NT2/D1 (cell line): ENCODE measurements at regions not wholly inside any gene's neighbourhood (a gene's known extent, or its start where the extent isn't known, plus 50 kb on each side); places are given as distances from the start of the nearest gene placed in this dataset.

Experiments
- DNase-seq: peaks from one replicate; pipeline ENCODE4 v3.0.0-alpha.2; 2011; ENCODE audit warnings: low read depth, low spot score
- H3K27me3 ChIP-seq: 2 replicates; pipeline ENCODE4 v1.6.0; 2011; ENCODE audit warnings: mild to moderate bottlenecking; ENCODE audit not compliant: insufficient read length, insufficient read depth
- H3K36me3 ChIP-seq: 2 replicates; pipeline ENCODE4 v1.6.1; 2011; ENCODE audit warnings: mild to moderate bottlenecking, low read length, mixed read lengths; ENCODE audit not compliant: insufficient read depth, insufficient read length
- H3K4me1 ChIP-seq: 2 replicates; pipeline ENCODE4 v1.5.1; 2011; ENCODE audit not compliant: insufficient read depth, insufficient read length
- H3K4me3 ChIP-seq: 2 replicates; pipeline ENCODE4 v1.5.1; 2011; ENCODE audit warnings: low read depth; ENCODE audit not compliant: insufficient read length
- H3K9ac ChIP-seq: 2 replicates; pipeline ENCODE4 v1.6.0; 2011; ENCODE audit warnings: low read depth; ENCODE audit not compliant: insufficient read length
- H3K9me3 ChIP-seq: 2 replicates; pipeline ENCODE4 v1.5.1; 2011; ENCODE audit warnings: mild to moderate bottlenecking, low read length; ENCODE audit not compliant: insufficient read depth
- SUZ12 ChIP-seq: IDR thresholded peaks from 2 replicates; pipeline ENCODE4 v1.6.1; 2011; ENCODE audit not compliant: insufficient read length, insufficient read depth; ENCODE audit errors: extremely low read depth
- YY1 ChIP-seq: IDR thresholded peaks from 2 replicates; pipeline ENCODE4 v1.6.1; 2011; ENCODE audit not compliant: insufficient read length, insufficient read depth
- ZNF274 ChIP-seq: IDR thresholded peaks from 2 replicates; pipeline ENCODE4 v1.6.1; 2011; ENCODE audit warnings: mild to moderate bottlenecking, low read depth, low read length

- TF ChIP-seq SUZ12 (no peak), YY1 (no peak), ZNF274 (no peak)
- Histone ChIP-seq H3K4me3 (no peak overlapping the region), H3K36me3 (no peaks in the 10 kb centered on the region), H3K4me1 (peaks cover 2% of the 10 kb centered on the region), H3K9ac (no peak overlapping the region), H3K27me3 (no peaks in the 10 kb centered on the region), H3K9me3 (no peaks in the 10 kb centered on the region)
- DNase-seq, result peak; percentile 13
These were observed 440.9 kb downstream of the ENC1 start for GRCh38 chr5:74199436-74200210.

- Histone ChIP-seq H3K9me3 (peaks cover 4% of the 10 kb centered on the region; the same call in 1 of the 2 replicates), H3K4me3 (no peak overlapping the region), H3K27me3 (no peaks in the 10 kb centered on the region), H3K9ac (no peak overlapping the region), H3K36me3 (no peaks in the 10 kb centered on the region), H3K4me1 (peaks cover 2% of the 10 kb centered on the region)
- TF ChIP-seq SUZ12 (no peak), YY1 (no peak), ZNF274 (no peak)
- no peak for DNase-seq
These were observed 441.5 kb downstream of the ENC1 start for GRCh38 chr5:74199005-74199404.

- Histone ChIP-seq H3K4me1 (peaks cover 2% of the 10 kb centered on the region), H3K9ac (no peak overlapping the region), H3K36me3 (no peaks in the 10 kb centered on the region), H3K4me3 (no peak overlapping the region), H3K27me3 (no peaks in the 10 kb centered on the region), H3K9me3 (peaks cover 8% of the 10 kb centered on the region; the same call in 1 of the 2 replicates)
- TF ChIP-seq ZNF274 (no peak), YY1 (no peak), SUZ12 (no peak)
- DNase-seq, result no peak
These were observed 442.4 kb downstream of the ENC1 start for GRCh38 chr5:74198156-74198555.

- Histone ChIP-seq H3K36me3 (no peaks in the 10 kb centered on the region), H3K4me3 (no peak overlapping the region), H3K27me3 (no peaks in the 10 kb centered on the region), H3K9ac (no peak overlapping the region), H3K9me3 (peaks cover 8% of the 10 kb centered on the region; the same call in 1 of the 2 replicates), H3K4me1 (peaks cover 2% of the 10 kb centered on the region)
- TF ChIP-seq SUZ12 (no peak), ZNF274 (no peak), YY1 (no peak)
- no peak for DNase-seq
These were observed 444.3 kb downstream of the ENC1 start for GRCh38 chr5:74196233-74196632.

- Histone ChIP-seq H3K4me1 (no peaks in the 10 kb centered on the region), H3K9ac (no peak overlapping the region), H3K4me3 (no peak overlapping the region), H3K9me3 (peaks cover 10% of the 10 kb centered on the region; the same call in 1 of the 2 replicates), H3K27me3 (no peaks in the 10 kb centered on the region), H3K36me3 (no peaks in the 10 kb centered on the region)
- no peak for TF ChIP-seq ZNF274
- no peak for TF ChIP-seq SUZ12
- no peak for TF ChIP-seq YY1
- no peak for DNase-seq
These were observed 446.3 kb downstream of the ENC1 start for GRCh38 chr5:74194196-74194595.

GRCh38 chr5:74192606-74193299 lies 447.8 kb downstream of the ENC1 start:
- DNase-seq, result no peak
- Histone ChIP-seq H3K36me3 (no peaks in the 10 kb centered on the region), H3K4me1 (no peaks in the 10 kb centered on the region), H3K9ac (no peak overlapping the region), H3K4me3 (no peak overlapping the region), H3K27me3 (no peaks in the 10 kb centered on the region), H3K9me3 (peaks cover 19% of the 10 kb centered on the region; the same call in 1 of the 2 replicates)
- TF ChIP-seq ZNF274, result no peak
- no peak for TF ChIP-seq YY1
- no peak for TF ChIP-seq SUZ12

- H3K9me3 ChIP-seq, result peaks cover 11% of the 10 kb centered on the region; the same call in 1 of the 2 replicates
- no peaks in the 10 kb centered on the region for H3K36me3 ChIP-seq
- DNase-seq, result no peak
- H3K27me3 ChIP-seq, result no peaks in the 10 kb centered on the region
- no peak overlapping the region for H3K9ac ChIP-seq
- TF ChIP-seq ZNF274, result no peak
- no peak for TF ChIP-seq SUZ12
- no peak for TF ChIP-seq YY1
- no peak overlapping the region for H3K4me3 ChIP-seq
- no peaks in the 10 kb centered on the region for H3K4me1 ChIP-seq
These were observed 452.0 kb downstream of the ENC1 start for GRCh38 chr5:74188351-74189105.
